Type B pancreatic cell (in vitro differentiated cells): ENCODE measurements at regions not wholly inside any gene's neighbourhood (a gene's known extent, or its start where the extent isn't known, plus 50 kb on each side); places are given as distances from the start of the nearest gene placed in this dataset.

Experiments used
- DNase-seq: peaks from one replicate; pipeline ENCODE4 v3.0.0; 2021; ENCODE audit warnings: mixed read lengths; ENCODE audit not compliant: unreplicated experiment; ENCODE audit errors: extremely low spot score
- H3K27ac Mint-ChIP-seq: 2 replicates; pipeline ENCODE4 v1.8.0; 2021; ENCODE audit warnings: mild to moderate bottlenecking, mixed read lengths
- H3K27me3 Mint-ChIP-seq: 2 replicates; pipeline ENCODE4 v1.8.0; 2021; ENCODE audit warnings: mixed read lengths
- H3K36me3 Mint-ChIP-seq: 2 replicates; pipeline ENCODE4 v1.8.0; 2021; ENCODE audit warnings: mixed read lengths
- H3K4me1 Mint-ChIP-seq: one replicate; pipeline ENCODE4 v1.8.0; 2021; ENCODE audit warnings: mixed read lengths; ENCODE audit not compliant: unreplicated experiment
- H3K4me3 Mint-ChIP-seq: 2 replicates; pipeline ENCODE4 v1.8.0; 2021; ENCODE audit warnings: mild to moderate bottlenecking, mixed read lengths
- H3K9me3 Mint-ChIP-seq: 2 replicates; pipeline ENCODE4 v1.8.0; 2021; ENCODE audit warnings: mixed read lengths
- CTCF ChIP-seq: fragments of 200-600 bp; sonication (generic); conservative IDR thresholded peaks from 2 replicates; pipeline ENCODE4 v1.5.0; 2021; ENCODE audit warnings: antibody characterized with exemption, mild to moderate bottlenecking

GRCh38 chr21:32918478-32919120 is 107.1 kb upstream of the OLIG2 start:
- no peak overlapping the region for H3K4me3 Mint-ChIP-seq
- H3K4me1 Mint-ChIP-seq: no peaks in the 10 kb centered on the region
- H3K36me3 Mint-ChIP-seq: no peaks in the 10 kb centered on the region
- no peak overlapping the region for H3K27ac Mint-ChIP-seq
- H3K9me3 Mint-ChIP-seq: peaks cover 4% of the 10 kb centered on the region
- no peak for DNase-seq
- H3K27me3 Mint-ChIP-seq: peaks cover 15% of the 10 kb centered on the region
- no peak for TF ChIP-seq CTCF

DNA sequence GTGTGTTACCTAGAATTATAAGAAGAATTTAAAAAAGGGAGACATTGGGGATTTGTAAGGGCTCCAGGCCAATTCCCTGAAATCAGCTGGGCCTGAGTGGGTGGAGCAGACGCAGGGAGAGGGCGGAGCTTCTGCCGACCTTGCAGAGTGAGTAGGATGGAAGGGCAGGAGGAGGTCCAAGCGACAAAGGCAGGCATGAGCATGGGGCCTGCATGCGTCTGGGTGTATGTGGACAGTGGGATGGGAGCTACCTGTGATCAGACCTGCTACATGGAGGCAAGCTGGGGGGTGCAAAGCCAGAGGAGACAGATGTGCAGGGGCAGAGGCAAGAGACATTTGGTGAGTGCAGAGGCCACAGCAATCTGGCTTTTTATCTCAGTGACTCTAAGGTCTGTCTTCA is 105.3 kb upstream of the OLIG2 start:
- no peak for TF ChIP-seq CTCF
- no peak for DNase-seq
- Mint-ChIP-seq H3K27ac (no peak overlapping the region), H3K36me3 (no peaks in the 10 kb centered on the region), H3K27me3 (peaks cover 18% of the 10 kb centered on the region), H3K9me3 (peaks cover 4% of the 10 kb centered on the region), H3K4me3 (no peak overlapping the region), H3K4me1 (no peaks in the 10 kb centered on the region)

DNA sequence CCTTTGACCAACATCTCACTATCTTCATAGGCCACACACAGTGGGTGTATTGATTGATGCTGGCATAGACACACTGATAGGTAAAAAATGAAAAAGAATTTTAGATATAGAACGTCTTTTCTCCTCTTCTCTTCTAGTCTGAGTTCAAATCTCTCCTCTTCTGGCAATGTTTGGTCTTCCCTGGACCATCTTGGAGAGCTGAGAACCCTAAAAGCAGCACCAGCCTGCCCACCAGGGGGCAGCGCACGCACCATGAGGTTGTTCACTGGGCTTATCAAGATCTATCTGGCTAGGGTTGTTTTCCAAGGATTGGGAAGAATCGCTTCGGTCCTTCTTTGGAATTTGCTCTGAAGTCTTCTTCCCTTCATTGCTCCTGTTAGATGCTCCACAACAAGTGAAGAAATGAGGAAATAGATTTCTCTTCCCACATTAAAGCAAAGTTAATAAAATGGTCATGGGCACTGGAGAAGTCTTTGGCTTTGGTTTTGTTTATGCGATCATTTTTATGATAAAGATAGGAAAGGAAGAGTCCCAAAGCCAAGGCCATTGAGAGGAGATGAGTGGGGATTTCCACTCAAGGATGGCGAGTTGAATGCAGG is 104.0 kb upstream of the OLIG2 start:
- H3K27ac Mint-ChIP-seq: no peak overlapping the region
- no peaks in the 10 kb centered on the region for H3K4me1 Mint-ChIP-seq
- no peak overlapping the region for H3K4me3 Mint-ChIP-seq
- H3K27me3 Mint-ChIP-seq: peaks cover 15% of the 10 kb centered on the region
- DNase-seq: no peak
- no peaks in the 10 kb centered on the region for H3K36me3 Mint-ChIP-seq
- TF ChIP-seq CTCF: peak; percentile 67
- peaks cover 4% of the 10 kb centered on the region for H3K9me3 Mint-ChIP-seq

GRCh38 chr21:32925098-32925497 is 100.6 kb upstream of the OLIG2 start:
- Mint-ChIP-seq H3K4me3 (no peak overlapping the region), H3K27me3 (peaks cover 14% of the 10 kb centered on the region), H3K36me3 (no peaks in the 10 kb centered on the region), H3K27ac (no peak overlapping the region), H3K4me1 (no peaks in the 10 kb centered on the region), H3K9me3 (peaks cover 4% of the 10 kb centered on the region)
- no peak for TF ChIP-seq CTCF
- no peak for DNase-seq

DNA sequence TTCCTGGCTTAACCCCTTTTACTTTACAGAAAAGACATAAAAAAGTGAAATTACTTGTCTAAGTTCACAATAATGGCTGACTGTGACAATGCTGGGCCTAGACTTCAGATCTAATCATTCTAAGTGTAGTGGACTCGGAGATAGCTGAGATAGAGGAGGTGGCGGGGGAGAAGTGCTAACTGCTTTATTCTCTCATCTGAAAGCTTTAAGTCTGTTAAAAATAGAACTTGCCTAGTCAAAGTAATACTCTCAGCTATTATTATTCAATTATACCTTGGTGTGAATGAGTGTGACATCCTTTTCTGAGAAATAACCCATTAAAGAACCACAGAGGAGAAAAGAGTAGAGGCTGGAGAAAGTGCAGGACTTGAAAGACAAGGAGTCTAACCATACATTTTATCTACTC is 96.1 kb upstream of the OLIG2 start:
- Mint-ChIP-seq H3K9me3 (no peaks in the 10 kb centered on the region), H3K27me3 (peaks cover 4% of the 10 kb centered on the region)
- no peak for DNase-seq

More for the DNA sequence above, 96.1 kb upstream of the OLIG2 start:
- no peak overlapping the region for H3K4me3 Mint-ChIP-seq
- no peaks in the 10 kb centered on the region for H3K36me3 Mint-ChIP-seq
- H3K27ac Mint-ChIP-seq: no peak overlapping the region
- H3K4me1 Mint-ChIP-seq: no peaks in the 10 kb centered on the region
- TF ChIP-seq CTCF: no peak
